GM18519 (cell line): ENCODE measurements at regions not wholly inside any gene's neighbourhood (a gene's known extent, or its start where the extent isn't known, plus 50 kb on each side); places are given as distances from the start of the nearest gene placed in this dataset.
"Not testable (repeated sequence)": the region's sequence is repeated elsewhere in the genome, so short reads cannot be mapped to it uniquely, and the experiment has no call there.

ENCODE experiments used
- ATAC-seq: cut with Tn5 transposase; IDR thresholded peaks from one replicate; pipeline ENCODE4 v1.9.1; 2021; ENCODE audit warnings: mild to moderate bottlenecking, moderate library complexity; ENCODE audit not compliant: unreplicated experiment, low FRiP score

- ATAC-seq: not testable (repeated sequence)
Observed at GRCh38 chr1:190943722-190944121, 466.1 kb upstream of the BRINP3 start.

GRCh38 chr1:190949939-190950338 lies 472.3 kb upstream of the BRINP3 start:
- no peak for ATAC-seq

GRCh38 chr1:190957565-190957964 lies 479.9 kb upstream of the BRINP3 start:
- ATAC-seq: no peak

GRCh38 chr1:190963321-190963720 lies 485.7 kb upstream of the BRINP3 start:
- ATAC-seq: no peak

- no peak for ATAC-seq
Observed at GRCh38 chr1:190975827-190976226, 498.2 kb upstream of the BRINP3 start.

- no peak for ATAC-seq
Observed at GRCh38 chr1:191002768-191003167, 525.1 kb upstream of the BRINP3 start.

GRCh38 chr1:191016765-191017164 lies 539.1 kb upstream of the BRINP3 start:
- no peak for ATAC-seq

GRCh38 chr1:191022856-191023255 lies 545.2 kb upstream of the BRINP3 start:
- ATAC-seq: no peak

GRCh38 chr1:191025896-191026642 lies 548.4 kb upstream of the BRINP3 start:
- ATAC-seq: no peak

GRCh38 chr1:191026828-191027227 lies 549.2 kb upstream of the BRINP3 start:
- no peak for ATAC-seq

- no peak for ATAC-seq
Observed at GRCh38 chr1:191034132-191034531, 556.5 kb upstream of the BRINP3 start.

- ATAC-seq: no peak
Observed at GRCh38 chr1:191043066-191043465, 565.4 kb upstream of the BRINP3 start.

GRCh38 chr1:191049781-191050180 lies 572.1 kb upstream of the BRINP3 start:
- ATAC-seq: no peak

- ATAC-seq: no peak
Observed at GRCh38 chr1:191052888-191053287, 575.2 kb upstream of the BRINP3 start.

GRCh38 chr1:191065346-191065745 lies 587.7 kb upstream of the BRINP3 start:
- no peak for ATAC-seq

- ATAC-seq: no peak
Observed at GRCh38 chr1:191065771-191066170, 588.1 kb upstream of the BRINP3 start.

GRCh38 chr1:191074881-191075280 lies 597.2 kb upstream of the BRINP3 start:
- ATAC-seq: no peak

GRCh38 chr1:191083090-191083489 lies 605.4 kb upstream of the BRINP3 start:
- not testable (repeated sequence) for ATAC-seq

- ATAC-seq: no peak
Observed at GRCh38 chr1:191085121-191085520, 607.5 kb upstream of the BRINP3 start.

GRCh38 chr1:191086910-191087309 lies 609.2 kb upstream of the BRINP3 start:
- no peak for ATAC-seq

- ATAC-seq: no peak
Observed at GRCh38 chr1:191096405-191096804, 618.7 kb upstream of the BRINP3 start.

GRCh38 chr1:191099696-191100095 lies 622.0 kb upstream of the BRINP3 start:
- no peak for ATAC-seq

- no peak for ATAC-seq
Observed at GRCh38 chr1:191101960-191102359, 624.3 kb upstream of the BRINP3 start.
